GM21576 (cell line): ENCODE measurements at regions not wholly inside any gene's neighbourhood (a gene's known extent, or its start where the extent isn't known, plus 50 kb on each side); places are given as distances from the start of the nearest gene placed in this dataset.

Source experiments
- ATAC-seq: cut with Tn5 transposase; IDR thresholded peaks from one replicate; pipeline ENCODE4 v1.9.1; 2021; ENCODE audit warnings: mild to moderate bottlenecking, moderate library complexity; ENCODE audit not compliant: unreplicated experiment

- ATAC-seq = no peak
Observed at GRCh38 chr1:104435255-104435654, 685.6 kb downstream of the AMY1C start.

- no peak for ATAC-seq
Observed at GRCh38 chr1:104440011-104440410, 690.3 kb downstream of the AMY1C start.

- ATAC-seq = no peak
Observed at GRCh38 chr1:104456724-104457123, 707.0 kb downstream of the AMY1C start.

- no peak for ATAC-seq
Observed at GRCh38 chr1:104459886-104460285, 710.2 kb downstream of the AMY1C start.

GRCh38 chr1:104460880-104461279, 711.2 kb downstream of the AMY1C start:
- no peak for ATAC-seq

GRCh38 chr1:104463126-104463697, 713.5 kb downstream of the AMY1C start:
- no peak for ATAC-seq

- ATAC-seq = no peak
Observed at GRCh38 chr1:104466068-104466467, 716.4 kb downstream of the AMY1C start.

GRCh38 chr1:104467590-104467989, 717.9 kb downstream of the AMY1C start:
- no peak for ATAC-seq

GRCh38 chr1:104468282-104468681, 718.6 kb downstream of the AMY1C start:
- ATAC-seq = no peak

GRCh38 chr1:104476126-104476525, 726.4 kb downstream of the AMY1C start:
- no peak for ATAC-seq

GRCh38 chr1:104488296-104489015, 738.8 kb downstream of the AMY1C start:
- no peak for ATAC-seq

GRCh38 chr1:104526158-104526795, 776.6 kb downstream of the AMY1C start:
- ATAC-seq = no peak

- no peak for ATAC-seq
Observed at GRCh38 chr1:104531990-104532389, 782.3 kb downstream of the AMY1C start.

GRCh38 chr1:104574620-104575019, 824.9 kb downstream of the AMY1C start:
- ATAC-seq = no peak

GRCh38 chr1:104592926-104593325, 843.2 kb downstream of the AMY1C start:
- ATAC-seq = peak; percentile 68

GRCh38 chr1:104593413-104594187, 843.9 kb downstream of the AMY1C start:
- ATAC-seq = peak; percentile 58

- no peak for ATAC-seq
Observed at GRCh38 chr1:104617474-104617873, 867.8 kb downstream of the AMY1C start.

- no peak for ATAC-seq
Observed at GRCh38 chr1:104621221-104621620, 871.5 kb downstream of the AMY1C start.

- no peak for ATAC-seq
Observed at GRCh38 chr1:104624538-104624937, 874.8 kb downstream of the AMY1C start.

GRCh38 chr1:104629589-104629988, 879.9 kb downstream of the AMY1C start:
- no peak for ATAC-seq

- ATAC-seq = no peak
Observed at GRCh38 chr1:104630567-104631149, 881.0 kb downstream of the AMY1C start.
